ENCODE measurements at regions not wholly inside any gene's neighbourhood (a gene's known extent, or its start where the extent isn't known, plus 50 kb on each side); places are given as distances from the start of the nearest gene placed in this dataset.

DNA sequence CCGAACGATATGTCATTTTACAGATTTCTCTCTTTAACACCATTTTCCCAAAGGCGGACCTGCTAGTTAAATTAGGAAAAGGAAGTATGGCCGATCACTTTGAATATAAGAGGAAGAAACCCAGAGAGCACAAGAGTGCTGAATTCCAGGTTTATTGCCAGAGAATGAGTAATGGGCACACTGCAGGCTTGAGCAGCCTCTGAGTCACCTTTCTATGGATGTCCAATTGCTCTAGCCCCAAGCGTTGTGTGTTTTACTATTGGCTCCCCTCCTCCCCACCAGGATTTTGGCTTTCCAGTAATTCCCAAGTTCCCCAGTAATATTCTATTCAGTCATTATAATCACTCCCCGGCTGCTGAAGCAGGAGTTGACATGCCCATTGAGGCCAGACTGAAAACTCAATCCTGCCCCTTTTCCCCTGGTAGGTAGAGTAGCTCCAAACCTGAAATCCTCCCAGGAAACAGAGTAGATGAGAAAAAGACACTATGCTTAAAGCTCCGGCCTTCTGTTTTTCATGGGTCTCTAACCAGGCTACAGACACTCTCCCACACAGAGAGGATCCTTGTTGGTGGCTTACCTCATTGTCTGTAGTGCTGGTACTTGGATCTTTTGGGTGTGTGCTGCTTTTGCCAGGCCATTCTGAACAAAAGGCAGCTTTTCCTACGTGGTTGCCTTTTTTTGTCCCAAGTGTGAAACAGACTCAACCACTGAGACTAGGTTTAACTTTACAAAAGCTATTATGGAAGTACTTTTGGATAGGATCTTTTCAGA, 704.3 kb upstream of the FLRT2 start:
- TF ChIP-seq POLR2AphosphoS5 (IDR thresholded peaks at IDR 0.05; ENCODE audit: low read depth, low read length) (no peak), TAF1 (IDR thresholded peaks at IDR 0.05; ENCODE audit: borderline replicate concordance, insufficient read depth, low read length) (no peak), SIN3A (IDR thresholded peaks at IDR 0.05; ENCODE audit: borderline replicate concordance, insufficient read depth, low read length) (no peak)
- TF ChIP-seq, protein P1, sequence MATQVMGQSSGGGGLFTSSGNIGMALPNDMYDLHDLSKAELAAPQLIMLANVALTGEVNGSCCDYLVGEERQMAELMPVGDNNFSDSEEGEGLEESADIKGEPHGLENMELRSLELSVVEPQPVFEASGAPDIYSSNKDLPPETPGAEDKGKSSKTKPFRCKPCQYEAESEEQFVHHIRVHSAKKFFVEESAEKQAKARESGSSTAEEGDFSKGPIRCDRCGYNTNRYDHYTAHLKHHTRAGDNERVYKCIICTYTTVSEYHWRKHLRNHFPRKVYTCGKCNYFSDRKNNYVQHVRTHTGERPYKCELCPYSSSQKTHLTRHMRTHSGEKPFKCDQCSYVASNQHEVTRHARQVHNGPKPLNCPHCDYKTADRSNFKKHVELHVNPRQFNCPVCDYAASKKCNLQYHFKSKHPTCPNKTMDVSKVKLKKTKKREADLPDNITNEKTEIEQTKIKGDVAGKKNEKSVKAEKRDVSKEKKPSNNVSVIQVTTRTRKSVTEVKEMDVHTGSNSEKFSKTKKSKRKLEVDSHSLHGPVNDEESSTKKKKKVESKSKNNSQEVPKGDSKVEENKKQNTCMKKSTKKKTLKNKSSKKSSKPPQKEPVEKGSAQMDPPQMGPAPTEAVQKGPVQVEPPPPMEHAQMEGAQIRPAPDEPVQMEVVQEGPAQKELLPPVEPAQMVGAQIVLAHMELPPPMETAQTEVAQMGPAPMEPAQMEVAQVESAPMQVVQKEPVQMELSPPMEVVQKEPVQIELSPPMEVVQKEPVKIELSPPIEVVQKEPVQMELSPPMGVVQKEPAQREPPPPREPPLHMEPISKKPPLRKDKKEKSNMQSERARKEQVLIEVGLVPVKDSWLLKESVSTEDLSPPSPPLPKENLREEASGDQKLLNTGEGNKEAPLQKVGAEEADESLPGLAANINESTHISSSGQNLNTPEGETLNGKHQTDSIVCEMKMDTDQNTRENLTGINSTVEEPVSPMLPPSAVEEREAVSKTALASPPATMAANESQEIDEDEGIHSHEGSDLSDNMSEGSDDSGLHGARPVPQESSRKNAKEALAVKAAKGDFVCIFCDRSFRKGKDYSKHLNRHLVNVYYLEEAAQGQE (IDR thresholded peaks at IDR 0.05; ENCODE audit: insufficient read depth in 1 of 2, low read depth in 2 of 2, low read length in 2 of 2) = no peak
